HG02884 (cell line): ENCODE measurements at regions not wholly inside any gene's neighbourhood (a gene's known extent, or its start where the extent isn't known, plus 50 kb on each side); places are given as distances from the start of the nearest gene placed in this dataset.

ENCODE experiments used
- ATAC-seq: cut with Tn5 transposase; IDR thresholded peaks from one replicate; pipeline ENCODE4 v1.9.1; 2021; ENCODE audit warnings: mild to moderate bottlenecking, moderate library complexity; ENCODE audit not compliant: unreplicated experiment

DNA sequence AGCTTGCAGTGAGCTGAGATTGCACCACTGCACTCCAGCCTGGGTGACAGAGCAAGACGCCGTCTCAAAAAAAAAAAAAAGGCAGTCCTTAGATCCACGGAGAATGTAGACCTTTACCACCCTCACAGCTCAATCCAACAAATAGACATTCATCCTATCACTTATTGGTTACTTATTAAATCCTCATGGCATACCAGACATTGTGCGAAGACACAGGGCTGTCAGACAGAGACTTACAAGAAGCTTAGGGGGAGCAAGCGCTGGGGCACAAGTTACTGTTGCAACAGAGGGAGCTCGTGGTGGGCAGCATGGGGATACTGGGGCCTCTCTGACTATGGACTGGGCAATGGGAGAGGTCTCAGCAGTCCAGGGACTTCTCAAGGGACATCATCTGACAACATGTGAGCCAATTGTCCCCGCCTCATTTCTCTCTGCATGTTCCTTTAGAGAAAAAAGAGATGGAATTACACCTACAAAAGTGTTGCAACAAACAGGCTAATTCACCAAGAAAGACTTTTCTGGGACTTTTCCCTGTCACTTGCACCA is 82.8 kb upstream of the TNS3 start:
- ATAC-seq: no peak

DNA sequence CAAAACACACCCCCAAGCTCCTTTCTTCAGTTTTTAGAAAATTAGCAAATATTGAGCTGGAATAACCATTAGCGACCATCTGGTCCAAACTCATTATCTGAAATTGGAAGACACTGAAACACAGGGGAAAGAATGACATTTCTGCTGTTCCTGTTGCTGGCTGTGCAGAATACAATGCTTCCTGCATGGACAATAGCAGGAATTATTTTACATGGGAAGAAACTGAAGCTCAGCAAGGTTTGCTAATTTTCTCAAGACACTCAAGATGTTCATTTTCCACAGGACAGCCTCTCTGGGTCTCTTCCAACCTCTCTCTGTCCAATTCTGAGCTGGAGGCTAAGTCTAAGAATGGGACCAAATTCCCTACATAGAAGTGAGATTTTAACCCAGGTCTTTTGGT is 81.9 kb upstream of the TNS3 start:
- no peak for ATAC-seq

DNA sequence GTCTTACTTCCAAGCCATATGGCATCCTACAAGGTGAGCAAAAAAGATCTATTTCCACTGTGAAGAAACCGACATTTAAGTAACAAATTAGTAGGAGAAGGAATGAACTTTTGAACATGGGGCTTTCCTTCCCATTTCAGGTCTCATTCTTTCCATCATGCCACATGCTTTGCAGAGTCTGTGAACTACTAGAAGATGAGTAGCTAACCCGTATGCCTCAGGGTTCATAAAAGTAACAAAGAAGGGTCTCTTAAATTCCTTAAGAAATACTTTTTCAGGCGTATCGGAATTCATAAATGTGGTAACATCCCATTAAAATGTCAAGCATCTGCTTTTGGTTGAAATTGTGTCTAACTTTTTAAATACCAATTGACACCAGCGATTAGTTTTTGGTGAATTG is 81.3 kb upstream of the TNS3 start:
- ATAC-seq: no peak

DNA sequence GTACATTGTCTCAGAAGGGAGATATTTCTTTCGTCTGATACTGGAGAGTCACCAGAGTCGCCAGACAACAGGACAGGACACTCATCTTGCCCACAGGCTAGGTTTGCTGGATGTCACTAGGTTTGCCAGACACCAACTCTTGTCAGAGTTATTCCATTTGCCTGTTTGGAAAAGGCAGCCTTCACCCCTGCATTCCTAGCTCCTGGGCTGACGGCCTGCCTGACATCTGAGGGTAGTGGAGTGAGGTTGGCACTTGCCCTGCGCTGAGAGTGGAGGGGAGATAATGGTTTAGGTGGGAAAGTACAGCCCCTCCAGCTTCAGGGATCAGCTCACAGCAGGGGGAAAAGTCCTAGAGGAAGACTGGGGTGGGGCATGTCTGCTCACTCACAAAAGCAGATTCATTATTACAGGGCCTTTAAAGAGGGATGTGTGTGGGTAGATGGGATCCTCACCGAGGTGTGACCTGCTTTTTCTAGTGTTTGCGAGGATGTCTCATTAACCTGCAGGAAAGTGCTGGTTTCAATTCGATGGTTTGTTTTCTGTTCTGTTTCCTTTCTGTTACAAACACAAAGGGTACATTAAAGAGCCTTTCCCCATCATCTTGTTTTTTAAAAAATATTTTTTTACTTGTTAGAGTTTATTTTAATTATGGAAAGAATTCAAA is 79.3 kb upstream of the TNS3 start:
- ATAC-seq: peak; percentile 84

DNA sequence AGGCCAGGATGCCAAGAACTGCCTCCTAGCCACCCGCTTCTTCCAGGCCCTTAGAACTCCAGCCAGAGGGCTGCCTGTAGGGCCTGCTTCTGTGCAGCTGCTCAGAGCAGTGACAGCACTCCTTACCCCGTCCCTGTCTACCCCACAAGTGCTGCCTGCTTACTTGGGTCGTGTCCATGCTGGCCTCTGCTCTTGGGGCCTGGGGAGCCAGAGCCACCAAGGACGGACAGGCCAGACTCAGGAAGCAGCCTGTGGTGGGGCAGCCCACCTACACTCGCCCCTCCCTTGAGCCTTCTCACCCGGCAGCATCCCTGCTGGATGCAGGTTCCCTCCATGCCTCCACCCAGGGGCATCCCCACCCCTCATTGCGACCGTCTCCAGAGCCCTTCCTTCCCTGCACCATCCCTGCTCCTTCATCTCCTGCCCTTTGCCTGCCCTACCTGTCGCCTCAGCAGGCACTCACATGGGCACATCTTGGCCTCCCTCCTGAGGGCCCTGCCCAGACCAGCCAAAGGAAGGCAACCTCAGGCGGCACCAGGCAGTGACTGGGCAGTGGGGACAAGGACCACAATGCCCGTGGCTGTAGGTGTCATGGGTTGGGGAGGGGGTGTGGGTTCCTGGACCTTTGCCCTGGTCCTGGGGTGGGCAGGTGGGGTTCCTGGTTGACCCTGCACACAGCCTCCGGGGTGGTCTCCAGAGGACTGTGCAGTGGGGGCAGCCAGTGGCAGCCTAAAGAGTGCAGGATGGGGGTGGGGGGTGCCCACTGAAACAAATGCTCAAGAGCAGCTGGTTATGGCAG is 78.0 kb upstream of the TNS3 start:
- ATAC-seq: no peak

DNA sequence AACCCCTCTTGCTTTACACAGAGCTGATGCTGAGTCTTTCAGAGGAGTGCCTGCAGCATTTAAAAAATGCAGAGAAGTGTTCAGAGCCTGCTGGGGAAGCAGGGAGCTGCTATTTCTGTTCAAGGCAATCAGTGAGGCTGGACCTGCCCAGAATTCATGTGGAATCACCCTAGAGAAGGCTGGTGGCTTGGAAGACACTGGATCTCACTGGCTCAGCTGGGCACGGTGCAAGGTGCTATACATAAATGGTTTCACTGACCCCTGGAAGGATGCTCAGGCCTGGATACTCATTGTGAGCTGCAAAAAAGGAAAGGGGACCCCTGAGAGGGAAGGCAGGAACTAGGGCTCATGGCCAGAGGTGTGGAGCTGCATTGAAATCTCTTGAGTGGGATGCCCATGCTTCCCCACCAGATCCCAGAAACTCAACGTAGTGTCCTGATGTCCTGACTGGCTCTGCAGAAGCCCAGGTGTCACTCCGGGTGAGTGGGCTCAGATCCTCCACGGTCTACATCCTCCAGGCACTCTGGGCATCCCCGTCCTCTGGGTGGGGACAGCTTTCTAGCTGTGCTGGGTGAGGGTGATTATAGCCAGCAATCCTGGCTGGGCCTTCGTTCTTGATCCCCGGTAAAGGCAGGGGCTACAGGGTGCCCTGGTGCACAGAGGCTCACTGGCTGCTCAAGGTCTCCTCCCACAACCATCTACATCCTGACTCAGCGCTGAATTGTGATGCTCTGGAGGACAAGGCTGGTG is 77.2 kb upstream of the TNS3 start:
- ATAC-seq: no peak

DNA sequence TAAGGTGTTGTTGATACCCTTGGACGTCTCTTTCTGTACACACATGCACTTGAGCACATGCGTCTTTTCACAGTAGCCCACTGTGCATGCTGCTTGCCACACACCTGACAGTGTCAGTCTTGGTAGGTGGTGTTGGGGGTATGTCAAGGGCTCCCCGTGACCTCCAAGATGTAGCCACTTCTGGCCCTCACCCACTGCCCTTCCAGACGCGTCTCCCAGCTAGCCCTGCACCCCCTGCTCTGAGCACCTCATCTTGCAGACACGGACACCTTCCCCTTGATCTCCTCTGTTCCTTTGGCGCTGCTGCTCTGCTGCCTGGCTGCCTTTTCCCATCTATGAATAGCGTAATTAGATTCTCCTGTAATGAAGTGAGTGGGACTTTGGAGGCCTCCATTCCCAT is 75.2 kb upstream of the TNS3 start:
- no peak for ATAC-seq

DNA sequence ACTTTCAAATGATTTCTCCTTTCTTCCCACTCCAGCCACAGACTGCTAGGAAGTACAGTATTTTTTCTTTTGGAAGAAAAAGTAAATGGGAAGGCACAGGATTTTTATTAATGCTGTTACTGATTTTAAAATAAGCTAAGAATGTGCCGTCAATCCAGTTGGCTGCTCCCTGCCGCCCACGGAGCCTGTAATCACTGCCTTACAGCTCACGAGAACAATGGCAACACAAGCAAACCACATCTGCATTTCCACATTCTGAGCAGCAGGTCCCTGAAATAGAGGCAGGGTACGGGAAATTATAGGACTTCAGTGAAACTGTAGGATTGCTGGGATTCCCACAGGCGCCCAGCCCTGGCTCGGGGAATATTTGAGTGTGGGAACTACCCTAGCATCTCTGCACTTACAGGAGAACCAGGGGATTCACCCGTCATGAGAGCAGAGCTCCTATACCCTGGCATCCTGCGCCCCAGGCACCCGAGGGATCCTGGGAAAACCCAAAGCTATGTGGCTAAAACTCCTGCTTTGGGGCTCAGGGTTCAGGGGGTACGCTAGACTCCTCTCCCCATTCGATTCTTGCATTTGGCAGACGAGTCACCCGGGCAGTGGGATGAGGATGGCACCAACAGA is 72.9 kb upstream of the TNS3 start:
- no peak for ATAC-seq

DNA sequence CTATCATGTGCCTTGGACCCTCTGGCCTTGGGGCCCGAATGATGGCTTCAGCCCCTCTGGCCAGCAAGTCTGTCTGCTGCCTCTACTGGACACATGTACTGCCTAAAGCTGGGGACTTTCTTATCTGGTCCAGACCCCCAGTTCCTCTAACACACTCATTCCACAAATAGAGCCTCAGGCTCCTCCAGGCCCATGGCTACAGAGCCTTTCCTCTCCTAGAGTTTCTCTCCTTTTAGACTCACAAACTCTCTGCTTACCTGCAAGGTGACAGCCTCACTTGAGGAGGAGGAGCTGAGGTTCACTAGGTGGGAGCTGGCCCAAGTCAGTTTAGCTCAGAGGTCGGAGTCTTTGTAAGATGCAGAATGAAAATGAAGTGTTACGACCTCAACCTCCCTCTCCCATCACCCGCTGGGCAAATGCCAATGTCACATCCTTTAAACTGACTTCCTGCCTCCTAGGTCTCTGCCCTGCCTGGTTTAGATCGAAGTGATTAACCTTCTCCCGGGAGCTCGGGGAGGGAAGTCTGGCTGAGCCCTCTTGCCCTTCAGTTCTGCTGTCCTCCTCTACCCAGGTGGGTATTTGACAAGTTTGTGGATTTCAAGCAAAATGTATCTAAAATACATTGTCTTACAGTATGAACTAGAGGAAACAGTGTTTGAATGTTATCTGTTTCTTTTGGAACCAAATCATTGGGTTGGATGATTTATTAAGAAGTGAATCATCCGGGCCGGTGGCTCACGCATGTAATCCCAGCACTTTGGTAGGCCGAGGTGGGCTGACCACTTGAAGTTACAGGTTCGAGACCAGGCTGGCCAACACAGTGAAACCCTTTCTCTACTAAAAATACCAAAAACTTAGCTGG is 71.9 kb upstream of the TNS3 start:
- no peak for ATAC-seq

DNA sequence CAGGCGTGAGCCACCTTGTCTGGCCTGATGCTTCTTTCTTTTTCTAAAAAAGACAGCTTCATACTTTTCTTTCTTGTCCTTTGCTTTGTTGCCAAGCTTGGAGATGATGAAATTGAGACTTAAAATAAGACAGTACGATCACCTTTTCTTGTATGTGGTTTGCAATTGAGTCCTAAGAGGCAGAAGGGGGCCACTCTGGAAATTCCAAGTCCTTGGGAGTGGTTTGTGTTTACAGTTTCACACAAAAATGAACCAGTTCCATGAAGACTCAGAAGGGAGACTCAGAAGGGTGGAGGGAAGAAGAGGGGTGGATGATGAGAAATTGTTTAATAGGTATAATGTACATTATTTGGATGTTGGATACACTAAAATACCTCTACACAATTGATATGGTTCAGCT is 70.7 kb upstream of the TNS3 start:
- ATAC-seq: no peak

DNA sequence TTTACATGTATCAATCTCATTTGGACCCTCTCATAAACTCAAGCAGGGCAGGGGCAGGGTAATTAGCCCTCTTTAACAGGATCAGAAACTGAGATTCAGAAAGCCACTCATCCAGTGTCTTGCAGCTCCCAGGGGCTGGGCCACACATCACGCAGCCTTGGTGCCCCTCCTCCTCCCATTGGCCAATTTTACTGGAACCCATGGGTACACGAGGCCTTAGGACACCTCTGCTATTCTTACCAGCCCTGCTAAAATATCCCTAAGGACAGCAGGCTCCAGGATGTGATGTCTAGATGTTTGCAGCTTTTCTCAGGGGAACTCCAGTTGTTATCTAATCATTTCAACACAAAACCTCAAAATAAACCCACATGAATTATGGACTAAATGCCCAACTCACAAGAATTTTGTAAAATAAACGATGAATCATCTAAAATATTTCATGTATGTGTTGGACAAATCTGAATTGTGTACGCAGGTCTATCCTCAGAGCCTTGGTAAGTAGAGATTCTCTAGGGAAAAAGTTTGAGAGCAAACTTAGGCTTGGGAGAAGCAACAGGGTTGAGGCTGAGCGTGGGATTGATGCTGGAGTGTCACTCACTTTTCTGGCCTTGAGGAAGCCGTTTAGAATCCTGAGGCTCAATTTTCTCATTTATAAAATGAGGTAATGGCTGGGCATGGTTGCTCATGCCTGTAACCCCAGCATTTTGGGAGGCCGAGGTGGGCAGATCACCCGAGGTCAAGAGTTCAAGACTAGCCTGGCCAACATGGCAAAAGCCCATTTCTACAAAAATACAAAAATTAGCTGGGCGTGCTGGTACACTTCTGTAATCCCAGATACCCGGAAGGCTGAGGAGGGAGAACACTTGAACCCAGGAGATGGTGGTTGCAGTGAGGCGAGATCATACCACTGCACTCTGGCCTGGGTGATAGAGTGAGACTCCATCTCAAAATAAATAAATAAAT is 69.7 kb upstream of the TNS3 start:
- ATAC-seq: no peak

DNA sequence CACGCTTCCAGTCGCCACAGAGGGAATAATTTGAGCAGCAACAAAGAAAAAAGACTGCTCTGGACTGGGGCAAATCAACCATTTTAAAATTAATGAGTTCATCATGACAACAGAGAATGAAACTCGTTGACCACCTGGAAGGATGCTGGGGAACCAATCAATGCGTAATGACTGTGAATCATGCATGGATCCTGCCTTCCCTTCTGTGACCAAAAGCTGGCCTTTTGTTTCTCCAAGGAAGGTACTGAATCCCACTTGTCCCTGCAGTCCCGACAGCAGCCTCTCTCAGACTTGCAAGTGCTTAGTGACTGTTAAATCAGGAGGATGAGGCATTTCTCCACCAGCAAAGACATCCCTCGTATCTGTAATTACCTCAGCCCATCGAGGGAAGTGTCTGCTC is 68.0 kb upstream of the TNS3 start:
- no peak for ATAC-seq

DNA sequence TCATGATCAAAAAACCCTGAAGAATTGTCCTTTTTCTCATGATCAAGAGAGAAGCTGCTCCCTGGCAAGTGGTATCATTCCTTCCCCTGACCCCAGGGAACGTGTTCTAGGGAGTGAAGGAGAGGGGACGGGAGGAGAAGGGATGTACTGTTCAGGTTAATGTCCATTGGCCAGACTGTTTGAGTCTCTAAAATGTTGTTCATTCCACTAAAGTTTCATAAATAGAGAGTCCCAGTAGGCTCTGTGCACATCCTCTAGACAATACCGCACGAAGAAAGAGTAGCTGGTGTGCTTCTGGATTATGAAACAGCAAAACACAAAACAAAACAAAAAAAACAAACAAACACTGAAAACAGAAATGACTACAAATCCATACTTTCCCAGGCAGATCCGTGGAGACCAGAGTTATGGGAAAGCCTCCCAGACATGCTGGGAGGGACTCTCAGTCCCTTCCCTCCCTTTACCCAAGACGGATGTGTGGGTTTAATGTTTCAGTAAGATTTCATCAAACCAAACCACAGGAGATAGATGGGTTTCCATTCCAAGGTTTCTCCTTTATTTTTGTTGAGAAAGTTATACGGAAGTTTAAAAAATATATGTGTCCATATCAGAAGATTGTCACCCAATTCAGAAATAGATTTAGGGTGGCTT is 66.5 kb upstream of the TNS3 start:
- ATAC-seq: no peak

DNA sequence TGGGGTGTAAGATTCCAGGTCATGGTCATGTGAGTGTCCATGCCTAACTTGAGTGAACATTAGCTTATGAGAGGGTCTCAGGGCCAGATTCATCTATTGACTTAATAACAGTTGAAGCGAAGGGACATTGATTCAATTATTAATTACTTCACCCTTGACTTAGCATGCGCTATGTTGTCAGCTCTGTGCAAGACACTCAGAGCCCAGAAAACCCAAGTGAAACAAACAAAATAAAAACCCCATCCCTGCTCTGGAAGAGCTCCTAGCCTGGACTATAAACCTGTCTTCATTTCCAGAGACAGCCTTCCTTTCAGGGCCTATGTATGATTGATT is 66.0 kb upstream of the TNS3 start:
- ATAC-seq: no peak

DNA sequence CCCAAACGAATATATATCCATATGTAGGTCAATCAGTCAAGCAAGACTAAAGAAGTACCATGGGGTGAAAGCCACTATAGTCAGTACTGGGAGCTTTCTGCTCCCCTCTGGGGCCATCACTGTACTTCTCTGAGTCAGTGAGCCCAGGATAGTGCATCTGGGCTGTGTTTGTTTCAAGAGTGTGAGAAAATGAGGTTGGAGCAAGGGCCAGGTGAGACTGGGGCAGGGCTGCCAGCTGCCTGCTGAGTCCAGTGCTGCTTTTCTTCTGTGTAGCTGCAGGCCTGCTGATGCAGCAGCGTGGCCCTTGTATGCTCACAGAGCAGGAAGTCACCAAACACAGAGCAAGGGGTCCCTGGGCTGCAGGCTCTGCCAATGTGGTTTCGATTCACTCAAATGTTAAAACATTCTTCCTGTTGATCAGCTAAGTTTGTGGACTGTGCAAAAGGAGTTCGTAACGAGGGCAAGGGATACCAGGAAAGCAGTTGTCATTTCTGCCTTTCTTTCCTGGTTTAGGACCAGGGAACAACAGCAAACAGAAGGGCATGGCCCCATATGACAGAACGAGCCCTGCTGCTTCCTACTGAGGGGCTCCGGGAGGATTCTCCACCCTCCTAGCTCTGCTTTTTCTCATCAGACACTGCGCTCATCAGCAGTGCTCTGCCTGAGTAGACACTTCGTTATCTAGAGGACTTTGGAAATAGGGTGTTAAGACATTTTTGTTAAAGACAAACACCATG is 65.4 kb upstream of the TNS3 start:
- peak; percentile 85 for ATAC-seq

DNA sequence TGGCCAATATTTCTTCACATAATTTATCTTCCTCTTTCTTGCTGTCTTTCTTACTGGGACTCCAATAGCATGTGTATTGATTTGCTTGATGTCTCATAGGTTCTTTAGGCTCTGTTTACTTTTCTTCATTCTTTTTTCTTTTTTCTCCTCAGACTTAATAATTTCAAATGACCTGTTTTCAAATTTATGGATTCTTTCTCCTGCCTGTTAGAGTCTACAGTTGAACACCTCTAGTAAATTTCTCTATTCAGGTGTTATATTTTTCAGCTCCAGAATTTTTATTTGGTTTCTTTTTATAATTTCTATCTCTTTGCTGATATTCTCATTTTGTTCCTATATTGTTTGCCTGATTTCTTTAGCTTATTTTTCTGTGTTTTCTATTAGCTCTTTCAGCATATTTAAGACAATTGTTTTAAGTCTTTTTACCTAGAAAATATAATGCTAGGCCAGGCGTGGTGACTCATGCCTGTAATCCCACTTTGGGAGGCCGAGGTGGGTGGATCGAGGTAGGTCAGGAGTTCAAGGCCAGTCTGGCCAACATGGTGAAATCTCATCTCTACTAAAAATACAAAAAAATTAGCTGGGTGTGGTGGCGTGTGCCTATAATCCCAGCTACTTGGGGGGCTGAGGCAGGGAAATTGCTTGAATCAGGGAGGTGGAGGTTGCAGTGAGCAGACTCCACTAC is 61.9 kb upstream of the TNS3 start:
- no peak for ATAC-seq

DNA sequence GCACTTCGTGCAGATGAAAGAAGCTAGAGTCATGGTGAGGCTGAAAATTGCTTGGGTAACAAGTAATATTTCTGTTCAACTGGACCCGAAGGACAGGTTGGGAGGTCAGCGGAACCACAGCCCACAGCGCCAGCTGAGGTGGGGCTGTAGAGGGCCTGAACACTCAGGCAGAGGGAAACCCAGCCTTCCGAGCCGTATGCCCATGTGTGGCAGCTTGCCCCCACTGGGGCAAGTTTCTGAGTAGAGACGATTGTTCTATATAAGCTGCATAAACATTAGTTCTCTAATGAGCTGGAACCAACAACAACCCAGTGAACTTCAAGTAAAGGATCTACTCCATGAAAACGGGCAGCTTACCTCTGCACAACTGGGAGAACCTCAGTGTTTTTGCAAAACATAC is 58.4 kb upstream of the TNS3 start:
- ATAC-seq: no peak
